Fibroblast of peridontal ligament (primary cell): ENCODE measurements at regions not wholly inside any gene's neighbourhood (a gene's known extent, or its start where the extent isn't known, plus 50 kb on each side); places are given as distances from the start of the nearest gene placed in this dataset.
A peak's percentile ranks its signal among the peaks of the same experiment; 100 is the strongest.
"Not testable (repeated sequence)": the region's sequence is repeated elsewhere in the genome, so short reads cannot be mapped to it uniquely, and the experiment has no call there.

Experiments
- DNase-seq: peaks from one replicate; pipeline ENCODE4 v3.0.0-alpha.2; 2010; ENCODE audit errors: extremely low read depth

DNA sequence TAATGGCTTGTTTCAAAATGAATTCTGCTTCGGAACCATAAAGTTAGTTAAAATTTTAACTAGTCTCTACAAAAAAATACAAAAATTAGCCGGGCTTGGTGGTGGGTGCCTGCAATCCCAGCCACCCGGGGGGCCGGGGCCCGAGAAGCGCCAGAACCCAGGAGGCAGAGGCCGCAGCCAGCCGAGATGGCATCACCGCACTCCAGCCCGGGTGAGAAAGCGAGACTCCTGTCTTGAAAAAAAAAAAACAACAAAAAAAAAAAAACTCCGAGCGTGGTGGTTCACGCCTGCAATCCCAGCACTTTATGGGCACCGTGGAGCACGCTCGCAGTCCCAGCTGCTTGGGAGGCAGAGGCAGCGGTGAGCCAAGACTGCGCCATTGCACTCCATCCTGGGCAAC lies 781.4 kb downstream of the BRINP3 start:
- DNase-seq, result no peak

DNA sequence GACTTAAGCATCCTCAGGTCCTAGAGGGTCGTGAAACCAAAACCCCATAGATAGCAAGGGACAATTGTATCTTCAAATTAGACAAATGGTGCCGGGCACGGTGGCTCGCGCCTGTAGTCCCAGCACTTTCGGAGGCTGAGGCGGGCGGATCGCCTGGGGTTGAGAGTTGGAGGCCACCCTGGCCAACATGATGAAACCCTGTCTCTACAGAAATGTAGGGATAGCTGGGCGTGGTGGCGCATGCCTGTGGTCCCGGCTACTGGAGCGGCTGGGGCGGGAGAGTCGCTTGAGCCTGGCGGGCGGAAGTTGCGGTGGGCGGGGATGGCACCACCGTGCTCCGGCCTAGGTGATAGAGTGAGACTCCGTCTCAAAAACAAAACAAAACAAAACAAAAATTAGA lies 780.6 kb downstream of the BRINP3 start:
- no peak for DNase-seq

DNA sequence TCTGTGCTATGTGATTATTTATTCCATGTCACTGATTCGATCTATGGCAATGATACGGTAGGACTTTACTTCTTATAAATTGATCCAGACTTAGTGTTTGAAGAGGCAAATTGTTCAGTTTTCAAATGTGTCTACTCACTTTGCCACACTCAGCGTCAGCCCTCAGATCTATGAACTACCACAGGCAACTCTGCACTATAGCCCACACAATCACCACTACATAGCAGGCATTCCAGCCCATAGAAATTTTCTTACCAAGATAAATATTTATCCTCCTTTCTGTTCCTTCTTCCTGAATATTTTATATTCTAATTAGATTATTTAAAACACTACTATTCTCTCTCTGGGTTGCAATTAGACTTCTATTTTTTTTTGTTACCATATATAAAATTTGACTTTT lies 776.1 kb downstream of the BRINP3 start:
- DNase-seq, result no peak

DNA sequence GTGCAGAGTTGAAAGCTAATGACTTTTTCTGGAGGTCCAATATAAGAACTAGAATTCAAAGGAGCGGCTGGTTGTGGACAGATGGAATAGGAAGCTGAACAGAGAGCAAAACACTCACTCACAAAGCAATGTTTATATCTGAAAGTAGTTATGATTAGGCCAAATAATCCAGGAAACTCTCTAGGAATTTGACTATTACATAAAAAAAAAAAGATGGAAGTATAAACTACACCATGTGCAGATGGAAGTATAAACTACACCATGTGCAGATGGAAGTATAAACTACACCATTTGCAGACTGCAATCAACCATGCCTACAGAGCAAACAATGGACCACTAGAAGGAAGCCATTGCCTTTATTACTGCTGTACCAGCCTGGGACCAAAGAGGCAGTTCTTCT lies 771.1 kb downstream of the BRINP3 start:
- peak; percentile 52 for DNase-seq

DNA sequence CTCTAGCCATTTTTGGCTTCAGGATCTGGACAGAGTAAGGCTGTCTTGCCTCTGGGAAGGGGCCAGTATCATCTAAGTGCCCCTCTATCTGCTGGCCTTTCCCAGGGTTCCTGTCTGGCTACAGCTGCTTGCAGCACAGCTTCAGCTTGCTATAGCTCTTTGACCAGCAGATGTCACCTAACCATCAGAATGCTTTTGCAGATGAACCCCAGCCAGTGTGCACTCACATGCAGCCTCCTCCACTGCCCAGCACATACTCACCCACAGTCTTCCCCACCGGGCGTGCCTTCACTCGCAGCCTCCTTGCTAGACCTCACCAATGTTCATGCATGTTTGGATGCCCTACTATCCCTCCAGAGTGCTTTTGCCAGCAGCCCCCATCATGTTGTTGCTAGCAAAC lies 769.0 kb downstream of the BRINP3 start:
- peak; percentile 9 for DNase-seq

DNA sequence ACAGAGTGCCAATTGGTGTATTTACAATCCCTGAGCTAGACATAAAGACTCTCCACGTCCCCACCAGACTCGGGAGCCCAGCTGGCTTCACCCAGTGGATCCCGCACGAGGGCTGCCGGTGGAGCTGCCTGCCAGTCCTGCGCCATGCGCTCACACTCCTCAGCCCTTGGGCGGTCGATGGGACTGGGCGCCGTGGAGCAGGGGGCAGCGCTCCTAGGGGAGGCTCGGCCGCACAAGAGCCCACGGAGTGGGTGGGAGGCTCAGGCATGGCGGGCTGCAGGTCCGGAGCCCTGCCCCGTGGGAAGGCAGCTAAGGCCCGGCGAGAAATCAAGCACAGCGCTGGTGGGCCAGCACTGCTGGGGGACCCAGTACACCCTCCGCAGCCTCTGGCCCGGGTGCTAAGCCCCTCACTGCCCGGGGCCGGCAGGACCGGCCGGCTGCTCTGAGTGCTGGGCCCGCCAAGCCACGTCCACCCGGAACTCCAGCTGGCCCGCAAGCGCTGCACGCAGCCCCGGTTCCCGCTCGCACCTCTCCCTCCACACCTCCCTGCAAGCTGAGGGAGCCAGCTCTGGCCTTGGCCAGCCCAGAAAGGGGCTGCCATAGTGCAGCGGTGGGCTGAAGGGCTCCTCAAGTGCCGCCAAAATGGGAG lies 759.4 kb downstream of the BRINP3 start:
- not testable (repeated sequence) for DNase-seq

DNA sequence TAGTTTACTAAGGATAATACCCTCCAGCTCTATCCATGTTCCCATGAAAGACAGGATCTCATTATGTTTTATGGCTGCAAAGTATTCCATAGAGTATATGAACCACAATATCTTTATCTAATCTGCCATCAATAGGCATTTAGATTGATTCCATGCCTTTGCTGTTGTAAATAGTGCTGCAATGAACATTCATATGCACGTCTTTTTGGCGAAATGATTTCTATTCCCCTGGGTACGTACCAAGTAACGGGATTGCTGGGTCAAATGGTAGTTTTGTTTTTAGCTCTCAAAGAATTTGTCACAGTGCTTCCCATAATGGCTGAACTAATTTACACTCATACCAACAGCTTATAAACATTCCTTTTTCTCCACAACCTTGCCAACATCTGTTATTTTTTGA lies 750.9 kb downstream of the BRINP3 start:
- no peak for DNase-seq

DNA sequence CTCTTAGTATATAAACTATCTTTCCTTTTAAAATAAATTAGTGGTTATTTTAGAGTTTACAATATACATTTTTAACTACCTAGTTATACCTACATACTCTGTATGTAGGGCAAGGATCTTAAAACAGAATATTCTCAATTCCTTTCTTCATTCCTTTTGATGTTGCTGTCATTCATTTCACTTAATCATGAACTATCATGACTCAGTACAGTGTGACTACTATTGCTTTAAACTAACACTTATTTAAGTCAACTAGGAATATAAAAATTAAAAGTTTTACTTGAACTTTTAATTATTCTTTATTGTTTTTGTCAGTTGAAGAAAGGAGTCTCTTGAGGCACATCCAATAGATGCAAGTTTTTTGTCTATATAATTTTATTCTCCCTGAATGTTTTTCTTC lies 726.4 kb downstream of the BRINP3 start:
- DNase-seq, result no peak

DNA sequence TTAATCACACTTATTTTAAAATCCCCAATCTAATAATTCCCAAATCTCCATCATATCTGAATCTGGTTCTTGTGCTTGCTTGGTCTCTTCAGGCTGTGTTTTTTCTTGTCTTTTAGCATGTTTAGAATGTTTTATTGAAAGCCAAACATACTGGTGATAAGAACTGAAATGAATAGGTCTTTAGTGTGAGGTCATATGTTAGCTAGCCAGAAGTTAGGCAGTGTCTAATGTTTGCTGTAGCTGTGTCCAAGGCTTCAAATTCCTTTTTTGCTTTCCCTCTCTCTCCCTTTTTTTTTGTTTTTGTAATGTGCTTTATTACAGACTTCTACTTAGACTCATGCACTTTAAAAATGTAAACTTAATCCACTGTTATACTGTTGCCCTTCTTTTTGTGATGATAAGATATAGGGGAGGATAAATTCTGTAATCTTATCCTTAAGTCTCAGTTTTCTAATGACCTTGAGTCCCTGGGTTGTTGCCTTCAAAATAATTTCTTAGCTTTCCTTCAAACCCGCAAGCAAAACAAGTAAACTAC lies 725.1 kb downstream of the BRINP3 start:
- peak; percentile 70 for DNase-seq

DNA sequence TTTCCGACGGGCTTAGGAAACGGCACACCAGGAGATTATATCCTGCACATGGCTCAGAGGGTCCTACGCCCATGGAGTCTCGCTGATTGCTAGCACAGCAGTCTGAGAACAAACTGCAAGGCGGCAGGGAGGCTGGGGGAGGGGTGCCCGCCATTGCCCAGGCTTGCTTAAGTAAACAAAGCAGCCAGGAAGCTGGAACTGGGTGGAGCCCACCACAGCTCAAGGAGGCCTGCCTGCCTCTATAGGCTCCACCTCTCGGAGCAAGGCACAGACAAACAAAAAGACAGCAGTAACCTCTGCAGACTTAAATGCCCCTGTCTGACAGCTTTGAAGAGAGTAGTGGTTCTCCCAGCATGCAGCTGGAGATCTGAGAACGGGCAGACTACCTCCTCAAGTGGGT lies 722.6 kb downstream of the BRINP3 start:
- not testable (repeated sequence) for DNase-seq

DNA sequence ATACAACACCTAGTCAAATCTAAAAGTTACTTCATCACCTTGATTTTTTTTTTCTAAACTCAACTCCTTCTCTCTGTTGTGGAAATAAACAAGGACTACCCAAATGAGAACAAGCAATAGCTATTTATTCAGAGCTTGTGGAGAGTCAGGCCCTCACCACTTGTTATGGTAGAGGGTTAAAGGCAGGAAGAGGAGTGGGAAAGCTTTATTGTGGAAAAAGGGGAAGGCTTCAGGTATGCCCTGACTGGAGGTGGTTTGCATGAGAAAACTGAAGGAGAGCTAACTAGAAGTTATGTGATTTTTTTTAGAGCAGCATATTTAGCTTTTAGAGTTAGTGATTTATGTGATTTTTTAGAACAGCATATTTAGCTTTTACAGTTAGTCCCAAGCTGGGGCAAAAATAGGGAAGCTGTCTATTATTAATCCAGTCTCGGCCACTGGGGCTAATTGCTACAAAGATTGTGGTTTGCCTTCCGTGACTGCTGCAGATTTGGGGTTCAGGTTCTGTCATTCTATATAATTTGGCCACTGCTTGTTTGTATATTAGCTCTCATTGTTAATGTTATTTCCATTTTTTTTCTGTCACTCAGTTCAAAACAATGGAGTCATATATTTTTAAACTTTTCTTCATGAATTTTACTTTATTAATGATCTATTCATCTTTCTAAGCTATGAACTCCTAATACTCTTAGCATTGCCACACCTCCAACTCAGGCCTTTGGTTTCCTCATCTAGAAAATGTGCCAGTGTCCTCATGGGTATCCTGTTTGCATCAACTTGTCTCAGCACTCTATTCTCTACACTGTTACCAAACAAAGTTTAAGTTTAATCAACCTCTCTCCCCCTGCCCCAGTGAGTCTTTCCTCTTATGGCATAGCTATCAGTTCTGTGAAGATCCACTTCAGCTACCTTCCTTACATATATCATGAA lies 713.0 kb downstream of the BRINP3 start:
- no peak for DNase-seq

DNA sequence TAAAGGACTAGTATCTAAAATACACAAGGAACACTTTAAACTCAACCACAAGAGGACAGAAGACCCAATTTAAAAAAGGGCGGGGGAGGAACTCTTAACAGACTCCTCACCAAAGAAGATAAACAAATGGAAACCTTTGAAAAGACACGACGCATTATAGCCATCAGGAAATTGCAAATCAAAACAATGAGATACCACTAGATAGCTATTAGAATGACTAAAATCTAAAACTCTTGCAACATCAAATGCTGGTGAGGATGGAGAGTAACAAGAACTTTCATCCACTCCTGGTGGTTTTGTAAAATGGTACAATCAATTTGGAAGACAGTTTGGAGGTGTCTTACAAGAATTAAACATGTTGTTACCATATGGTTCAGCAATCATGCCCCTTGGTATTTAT lies 708.2 kb downstream of the BRINP3 start:
- peak; percentile 38 for DNase-seq

DNA sequence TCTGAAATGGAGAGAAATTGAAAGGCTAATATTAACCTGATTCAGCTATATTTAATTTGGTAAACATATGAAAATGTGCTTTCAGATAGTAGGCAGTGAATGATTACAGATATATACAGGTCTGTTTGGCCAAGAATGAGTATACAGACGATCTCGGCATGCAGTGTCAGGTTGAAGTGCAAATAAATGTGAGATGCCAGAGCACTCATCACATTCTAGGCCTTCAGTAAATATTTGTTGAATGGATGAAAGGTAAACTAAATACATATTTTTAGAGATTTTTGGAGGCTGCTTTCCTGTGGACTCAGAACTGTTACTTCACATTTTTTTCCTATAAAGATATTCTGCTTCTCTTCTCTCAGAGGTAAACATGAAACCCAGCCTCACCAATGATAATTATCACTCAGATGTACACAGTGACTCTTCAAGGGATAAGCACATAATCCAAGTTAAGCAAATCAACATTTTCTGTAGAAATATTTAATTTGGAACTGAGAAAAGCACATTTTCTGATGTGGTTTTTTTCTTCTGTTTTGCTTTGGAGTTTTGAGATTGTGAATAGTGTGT lies 702.9 kb downstream of the BRINP3 start:
- DNase-seq, result no peak

DNA sequence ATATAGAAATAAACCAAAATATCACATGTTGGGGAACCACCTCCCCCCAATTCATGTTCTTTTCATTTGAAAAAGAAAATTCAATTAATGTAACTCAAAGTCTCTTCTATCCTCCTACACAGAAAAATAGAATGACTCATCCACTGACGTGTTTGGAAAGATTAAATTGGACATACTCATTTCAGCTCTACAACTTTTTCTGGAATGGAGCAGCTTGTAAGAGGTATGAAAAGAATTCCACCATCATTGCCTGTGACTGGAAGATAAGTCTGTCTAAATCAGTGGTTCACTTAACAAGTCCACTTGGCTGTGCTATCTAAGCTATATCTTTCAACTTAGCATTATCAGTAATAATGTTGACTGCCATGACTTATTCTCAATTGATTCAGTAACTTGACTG lies 702.3 kb downstream of the BRINP3 start:
- DNase-seq, result peak; percentile 92

DNA sequence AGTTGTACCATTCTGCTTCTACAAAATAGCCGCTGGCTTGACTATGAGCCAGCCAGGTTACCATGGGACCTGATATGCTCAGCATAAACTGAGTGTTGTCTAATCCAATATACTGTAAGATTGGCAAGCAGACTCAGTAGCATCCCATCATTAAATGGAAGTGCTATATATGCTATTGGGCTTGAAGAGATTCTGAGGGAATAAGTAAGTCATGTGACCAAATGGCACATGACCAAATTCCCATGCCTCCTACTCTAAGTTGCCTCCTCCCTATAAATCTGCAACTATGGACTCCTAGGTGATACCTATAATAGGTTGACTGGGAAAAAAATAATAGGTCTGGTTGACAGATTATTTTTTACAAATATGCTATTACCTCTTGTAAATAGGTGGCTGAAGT lies 698.6 kb downstream of the BRINP3 start:
- no peak for DNase-seq

DNA sequence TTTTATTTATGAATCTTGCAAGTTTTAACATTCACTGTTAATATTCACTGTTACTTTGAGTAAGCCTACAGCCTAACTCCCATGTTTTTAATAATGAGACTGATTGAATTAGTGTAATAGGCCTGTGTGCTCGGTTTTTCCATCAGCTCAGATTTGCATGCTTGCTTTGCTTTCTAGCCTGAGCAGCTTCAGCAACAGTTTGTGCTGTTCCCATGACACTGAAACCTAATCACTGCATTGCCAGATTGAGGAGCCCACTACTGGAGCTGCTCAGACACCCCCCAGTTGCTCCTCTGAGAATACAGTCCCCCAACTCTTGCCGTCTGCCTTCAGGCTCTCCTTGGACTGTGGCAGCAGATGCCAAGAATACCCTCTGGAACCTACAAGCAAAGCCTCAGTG lies 695.4 kb downstream of the BRINP3 start:
- DNase-seq, result no peak

DNA sequence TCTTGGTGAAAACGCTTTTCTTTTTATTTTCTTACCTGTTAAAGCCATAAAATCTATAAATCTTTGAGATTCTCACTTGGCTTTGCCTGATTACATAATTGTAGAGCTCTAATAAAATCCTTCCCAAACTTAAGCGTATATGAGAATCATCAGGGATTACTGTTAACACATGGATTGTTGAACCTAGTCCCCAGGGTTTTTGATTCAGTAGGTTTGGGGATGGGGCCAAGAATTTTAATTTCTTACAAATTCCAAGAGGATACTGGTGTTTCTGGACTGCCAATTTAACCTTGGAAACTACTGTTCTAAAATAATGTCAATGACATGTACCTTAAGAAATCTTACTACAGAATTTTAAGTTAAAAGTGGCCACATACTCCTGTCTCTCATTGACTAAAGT lies 694.2 kb downstream of the BRINP3 start:
- DNase-seq, result peak; percentile 59

DNA sequence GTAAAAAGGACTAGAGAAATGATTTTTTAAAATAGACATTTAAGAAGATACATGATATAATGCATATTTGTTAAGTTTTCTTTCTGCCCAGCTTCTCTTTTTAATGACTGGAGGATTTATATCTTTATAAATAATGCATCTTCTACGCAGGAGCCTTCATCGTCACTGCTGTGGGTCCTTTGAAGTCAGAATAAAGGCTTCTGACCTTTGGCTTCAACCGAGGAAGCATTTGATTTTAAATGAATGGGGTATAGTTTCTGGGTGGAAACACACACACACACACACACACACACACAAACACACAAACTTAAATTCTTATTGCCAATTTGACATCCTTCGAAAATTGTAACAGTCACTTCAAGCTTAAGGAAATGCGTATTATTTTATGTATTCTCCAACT lies 690.9 kb downstream of the BRINP3 start:
- no peak for DNase-seq

DNA sequence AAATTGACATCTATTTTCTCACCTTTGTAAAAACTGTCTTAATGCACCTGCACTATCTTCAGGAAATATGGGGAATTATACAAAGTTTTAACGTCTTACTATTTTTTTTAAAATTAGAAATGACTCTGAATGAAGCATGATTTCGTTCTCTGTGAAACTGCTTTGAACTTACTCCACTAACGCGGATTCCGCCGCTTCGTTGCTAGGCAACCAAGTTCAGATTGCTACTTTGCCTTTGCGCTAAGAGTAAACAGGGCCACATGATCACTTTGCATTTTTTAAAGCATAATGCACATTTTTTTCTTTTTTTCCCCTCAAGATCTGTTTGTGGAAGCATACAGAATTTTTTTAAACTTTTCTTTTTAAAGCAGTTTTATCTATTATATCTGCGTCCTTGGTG lies 690.5 kb downstream of the BRINP3 start:
- DNase-seq, result no peak

DNA sequence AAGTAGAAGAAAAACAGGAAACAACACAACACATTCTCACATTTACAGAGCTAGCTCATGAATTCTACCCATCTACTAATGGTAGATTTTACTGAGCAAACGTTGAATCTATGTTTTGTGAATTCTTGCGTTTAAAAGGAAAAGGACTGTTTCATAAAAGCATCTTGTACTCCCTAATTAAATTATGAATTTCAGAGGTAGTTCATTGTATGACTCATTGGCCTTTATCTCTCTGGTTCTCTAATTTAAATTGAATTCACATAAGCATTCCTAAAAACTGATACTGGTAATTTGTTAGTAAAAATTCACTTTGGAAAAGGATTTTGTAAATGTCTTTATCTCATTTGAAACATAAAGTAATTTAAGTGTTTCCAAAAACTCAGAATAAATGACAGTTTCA lies 687.3 kb downstream of the BRINP3 start:
- no peak for DNase-seq

DNA sequence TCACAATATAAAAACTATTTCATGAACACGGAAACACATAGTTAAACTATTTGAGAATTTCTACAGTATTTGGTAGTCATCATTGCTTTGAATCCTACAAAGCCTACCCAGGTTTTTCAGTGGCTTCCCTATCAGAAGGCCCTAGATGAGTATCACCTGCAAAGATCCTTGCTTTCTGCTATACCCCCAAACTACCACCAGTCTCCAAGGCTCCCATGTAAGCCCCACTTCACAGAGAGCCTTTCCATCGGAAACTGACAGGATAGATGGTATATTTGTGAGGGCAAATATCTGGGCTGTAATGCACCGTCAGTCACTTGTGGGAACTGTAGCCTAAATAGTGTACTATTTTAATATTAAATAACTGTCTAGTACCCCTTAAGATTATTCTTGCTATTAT lies 674.3 kb downstream of the BRINP3 start:
- DNase-seq, result no peak

DNA sequence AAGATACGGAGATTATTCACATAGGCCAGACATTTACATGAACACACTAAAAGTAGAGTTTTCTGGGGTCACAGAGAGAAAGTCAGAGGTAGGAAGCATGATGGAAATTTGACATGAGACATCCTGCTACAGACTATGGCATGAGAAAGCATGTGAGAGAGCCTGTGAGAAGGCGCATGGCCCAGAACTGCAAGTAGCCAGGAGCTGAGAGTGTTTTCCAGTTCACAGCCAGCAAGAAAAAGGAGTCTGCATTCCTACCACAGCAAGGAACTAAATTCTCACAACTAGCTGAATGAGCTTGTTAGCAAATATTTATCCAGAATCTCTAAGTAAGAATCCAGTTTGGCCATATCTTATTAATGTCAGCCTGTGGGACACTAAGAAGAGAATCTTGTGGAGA lies 673.3 kb downstream of the BRINP3 start:
- DNase-seq, result no peak

DNA sequence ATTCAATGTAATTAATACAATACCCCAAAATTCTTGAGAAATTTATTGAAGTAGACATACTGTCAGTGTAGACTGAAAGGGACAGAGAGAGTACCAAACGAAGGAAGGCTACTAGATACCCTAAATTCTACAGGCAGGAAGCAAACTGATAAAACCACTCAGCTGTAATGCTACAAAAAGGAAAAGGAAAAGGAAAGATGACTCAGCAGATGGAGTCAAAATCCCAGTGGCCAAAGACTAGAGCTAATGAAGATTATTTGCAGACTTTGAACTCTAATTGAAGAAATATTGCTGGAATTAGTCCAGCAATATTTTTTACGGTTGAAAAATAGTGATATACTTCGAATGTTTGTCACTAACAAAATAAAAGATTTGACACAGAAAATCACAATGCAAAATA lies 671.9 kb downstream of the BRINP3 start:
- DNase-seq, result no peak
